AG04449 (cell line): ENCODE measurements at regions not wholly inside any gene's neighbourhood (a gene's known extent, or its start where the extent isn't known, plus 50 kb on each side); places are given as distances from the start of the nearest gene placed in this dataset.

Experiments used
- CTCF ChIA-PET: fragments of 350-600 bp; formaldehyde crosslinking; extraction: SDS; loops from one replicate; lab custom pipeline; 2021; ENCODE audit warnings: antibody characterized with exemption; lab: Yijun Ruan, JAX
- POLR2A ChIA-PET: fragments of 400-600, 350-600 bp; formaldehyde crosslinking; extraction: SDS; loops from one replicate; lab custom pipeline; 2020; ENCODE audit warnings: antibody characterized with exemption, inconsistent platforms; lab: Yijun Ruan, JAX
- DNase-seq: peaks from one replicate; pipeline ENCODE4 v3.0.0-alpha.2; 2010; ENCODE audit warnings: low read depth, low spot score
- H3K4me3 ChIP-seq: 2 replicates; pipeline ENCODE4 v1.5.1; 2011; ENCODE audit warnings: low read depth, mild to moderate bottlenecking, control low read depth, low read length
- TF ChIP-seq, protein P1 (sequence below): IDR thresholded peaks from one replicate; pipeline ENCODE4 v1.5.1; 2011; ENCODE audit warnings: mild to moderate bottlenecking, moderate library complexity, low read length, control low read depth, inconsistent platforms; ENCODE audit not compliant: insufficient read depth; ENCODE audit errors: missing control alignments

GRCh38 chr16:60820361-60820760 lies 1215.9 kb downstream of the CDH8 start:
- DNase-seq = no peak
- H3K4me3 ChIP-seq = no peak overlapping the region
- TF ChIP-seq, protein P1, sequence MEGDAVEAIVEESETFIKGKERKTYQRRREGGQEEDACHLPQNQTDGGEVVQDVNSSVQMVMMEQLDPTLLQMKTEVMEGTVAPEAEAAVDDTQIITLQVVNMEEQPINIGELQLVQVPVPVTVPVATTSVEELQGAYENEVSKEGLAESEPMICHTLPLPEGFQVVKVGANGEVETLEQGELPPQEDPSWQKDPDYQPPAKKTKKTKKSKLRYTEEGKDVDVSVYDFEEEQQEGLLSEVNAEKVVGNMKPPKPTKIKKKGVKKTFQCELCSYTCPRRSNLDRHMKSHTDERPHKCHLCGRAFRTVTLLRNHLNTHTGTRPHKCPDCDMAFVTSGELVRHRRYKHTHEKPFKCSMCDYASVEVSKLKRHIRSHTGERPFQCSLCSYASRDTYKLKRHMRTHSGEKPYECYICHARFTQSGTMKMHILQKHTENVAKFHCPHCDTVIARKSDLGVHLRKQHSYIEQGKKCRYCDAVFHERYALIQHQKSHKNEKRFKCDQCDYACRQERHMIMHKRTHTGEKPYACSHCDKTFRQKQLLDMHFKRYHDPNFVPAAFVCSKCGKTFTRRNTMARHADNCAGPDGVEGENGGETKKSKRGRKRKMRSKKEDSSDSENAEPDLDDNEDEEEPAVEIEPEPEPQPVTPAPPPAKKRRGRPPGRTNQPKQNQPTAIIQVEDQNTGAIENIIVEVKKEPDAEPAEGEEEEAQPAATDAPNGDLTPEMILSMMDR = no peak
- ChIA-PET POLR2A (no interaction called here), CTCF (no interaction called here)

DNA sequence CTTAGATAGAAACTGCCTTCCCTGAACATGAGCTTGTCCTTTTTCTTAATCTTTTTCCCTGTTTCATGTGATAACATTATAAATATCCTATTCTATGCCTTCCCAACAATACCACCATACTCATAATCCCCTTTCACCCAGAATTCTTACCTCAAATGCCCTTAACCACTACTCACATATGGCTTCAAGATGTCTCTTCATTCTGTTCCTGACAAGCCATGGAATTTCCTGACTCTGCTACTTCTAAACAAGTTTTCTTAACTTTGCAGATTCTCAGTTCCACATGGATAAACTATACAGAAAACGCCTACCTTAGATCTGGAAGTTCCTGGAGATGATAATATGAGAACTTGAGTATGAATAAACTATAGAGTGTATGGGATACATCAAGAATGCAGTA lies 1217.8 kb downstream of the CDH8 start:
- CTCF ChIA-PET = no interaction called here
- TF ChIP-seq, protein P1 = no peak

DNA sequence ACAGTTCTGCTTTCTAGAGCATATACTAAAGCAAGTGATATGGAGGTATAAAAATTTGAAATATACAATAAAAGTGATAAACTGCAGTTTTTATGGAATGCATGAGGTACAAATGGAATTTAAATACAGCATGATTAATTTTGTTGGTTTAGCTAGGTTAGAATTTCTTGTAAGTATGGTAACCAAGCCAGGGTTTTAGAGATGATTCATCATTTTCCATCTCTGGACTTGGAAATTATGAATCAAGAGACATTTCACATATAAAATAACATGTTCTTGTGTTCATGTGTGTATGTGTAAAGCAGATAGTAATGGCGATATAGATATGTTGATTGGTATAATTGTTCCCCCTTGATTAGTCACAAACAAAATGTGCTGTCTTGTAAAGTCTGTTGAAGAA lies 1219.8 kb downstream of the CDH8 start:
- TF ChIP-seq, protein P1 = no peak
- CTCF ChIA-PET = no interaction called here
- no peak for DNase-seq
- POLR2A ChIA-PET = no interaction called here
- no peak overlapping the region for H3K4me3 ChIP-seq

More for the DNA sequence above, 1217.8 kb downstream of the CDH8 start:
- POLR2A ChIA-PET = no interaction called here
- no peak overlapping the region for H3K4me3 ChIP-seq
- DNase-seq = no peak

- ChIA-PET POLR2A (no interaction called here), CTCF (no interaction called here)
- no peak for DNase-seq
- no peak overlapping the region for H3K4me3 ChIP-seq
- TF ChIP-seq, protein P1 = no peak
These were observed 1220.4 kb downstream of the CDH8 start for GRCh38 chr16:60815865-60816264.

GRCh38 chr16:60815033-60815432 lies 1221.2 kb downstream of the CDH8 start:
- TF ChIP-seq, protein P1 = no peak
- CTCF ChIA-PET = no interaction called here
- no peak overlapping the region for H3K4me3 ChIP-seq
- POLR2A ChIA-PET = no interaction called here
- DNase-seq = no peak

- TF ChIP-seq, protein P1 = no peak
- CTCF ChIA-PET = no interaction called here
- no peak for DNase-seq
- POLR2A ChIA-PET = no interaction called here
- H3K4me3 ChIP-seq = no peak overlapping the region
These were observed 1224.6 kb downstream of the CDH8 start for GRCh38 chr16:60811657-60812056.
